22Rv1 (cell line): ENCODE measurements at regions not wholly inside any gene's neighbourhood (a gene's known extent, or its start where the extent isn't known, plus 50 kb on each side); places are given as distances from the start of the nearest gene placed in this dataset.

Source experiments
- CTCF ChIP-seq: fragments of 450-650 bp; IDR thresholded peaks from 2 replicates; pipeline ENCODE4 v1.5.1; 2017; ENCODE audit warnings: mild to moderate bottlenecking
- ZFX ChIP-seq: fragments of 450-650 bp; IDR thresholded peaks from 2 replicates; pipeline ENCODE4 v1.6.1; 2017; ENCODE audit warnings: antibody characterized with exemption, borderline replicate concordance

- TF ChIP-seq CTCF (no peak), ZFX (no peak)
Measured at GRCh38 chr14:88941414-88941813, 117.0 kb downstream of the TTC8 start.
